ENCODE measurements at regions not wholly inside any gene's neighbourhood (a gene's known extent, or its start where the extent isn't known, plus 50 kb on each side); places are given as distances from the start of the nearest gene placed in this dataset.
A peak's percentile ranks its signal among the peaks of the same experiment; 100 is the strongest.

DNA sequence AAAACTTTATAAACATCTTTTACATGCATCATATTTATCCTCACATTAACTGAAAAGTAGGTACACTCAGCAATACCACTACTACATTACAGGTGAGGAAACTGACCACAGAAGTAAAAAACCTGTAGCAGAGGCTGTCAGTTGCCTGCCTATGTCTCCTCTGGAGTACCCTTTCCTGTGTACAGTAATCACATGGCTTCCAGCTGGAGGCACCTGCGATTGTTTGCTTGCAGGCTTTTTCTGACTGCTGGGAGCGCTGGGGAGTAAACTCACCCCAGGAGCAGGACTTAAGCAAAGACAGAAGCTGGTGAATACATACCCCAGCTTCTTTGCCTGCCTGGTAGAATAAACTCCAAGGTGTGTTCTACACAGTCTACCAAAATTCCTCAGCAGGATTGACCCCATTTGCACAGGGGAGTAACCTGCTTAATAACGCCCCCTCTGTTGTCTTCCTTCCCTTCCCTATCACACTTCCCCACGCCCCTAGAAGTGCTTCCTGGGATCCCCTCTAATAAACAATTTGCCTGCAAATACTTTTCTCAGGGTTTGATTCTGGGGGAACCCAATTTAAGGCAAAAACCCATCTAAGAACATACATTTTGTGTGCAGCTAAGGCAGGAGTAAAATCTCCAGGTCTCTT is 138.9 kb downstream of the PTH2R start:
- DNase-seq, result no peak

DNA sequence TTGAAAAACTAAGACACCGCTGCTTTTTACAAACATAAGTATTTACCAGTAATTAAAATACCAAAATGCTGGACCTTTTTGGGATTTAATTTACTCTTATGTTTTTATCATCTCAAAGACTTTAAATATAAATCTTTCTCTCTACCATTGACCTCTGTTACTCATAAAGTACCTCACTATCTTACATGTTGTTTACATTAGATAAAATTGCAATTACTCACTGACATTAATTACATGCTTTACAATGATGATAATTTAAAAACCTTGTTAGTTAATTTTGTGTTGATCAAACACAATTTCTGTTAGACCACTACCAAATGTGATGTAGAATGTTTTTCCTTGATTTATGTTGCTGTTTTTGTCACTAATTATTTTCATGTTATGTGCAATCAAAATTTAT is 139.5 kb downstream of the PTH2R start:
- no peak for DNase-seq

DNA sequence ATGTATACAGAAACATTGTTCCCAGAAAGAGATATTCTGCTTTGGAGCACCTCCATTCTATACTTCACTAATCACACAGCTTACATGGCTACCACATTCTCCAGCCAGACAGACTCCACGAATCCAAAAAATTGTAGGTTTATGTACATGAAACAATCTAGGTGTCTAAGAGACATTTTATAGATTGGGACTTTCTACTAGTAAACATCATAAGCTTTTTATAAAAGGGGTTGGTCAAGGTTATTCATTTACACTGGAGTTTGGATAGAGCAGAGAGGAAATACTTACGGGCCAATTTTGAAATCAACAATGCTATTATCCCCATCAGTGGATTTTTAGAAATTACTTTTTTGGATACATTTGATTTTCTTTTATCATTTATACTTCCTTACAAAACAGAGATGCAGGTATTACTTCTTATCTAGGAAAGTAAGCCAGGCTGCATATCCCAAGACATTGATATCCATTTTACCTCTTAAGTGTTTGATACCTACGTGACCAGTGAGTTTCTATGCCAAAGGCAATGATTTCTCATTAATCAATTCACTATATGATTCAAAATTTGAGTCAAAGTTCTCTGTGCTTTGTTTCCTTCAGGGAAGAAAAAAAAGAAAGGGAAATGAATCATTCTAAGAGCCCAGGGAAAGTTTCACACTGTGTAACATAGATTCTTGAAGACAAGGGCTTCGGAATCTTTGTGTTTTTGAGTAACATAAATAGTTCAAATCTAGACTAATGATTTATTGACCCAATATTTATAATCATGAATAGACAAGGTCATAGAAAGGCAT is 140.5 kb downstream of the PTH2R start:
- DNase-seq, result no peak

DNA sequence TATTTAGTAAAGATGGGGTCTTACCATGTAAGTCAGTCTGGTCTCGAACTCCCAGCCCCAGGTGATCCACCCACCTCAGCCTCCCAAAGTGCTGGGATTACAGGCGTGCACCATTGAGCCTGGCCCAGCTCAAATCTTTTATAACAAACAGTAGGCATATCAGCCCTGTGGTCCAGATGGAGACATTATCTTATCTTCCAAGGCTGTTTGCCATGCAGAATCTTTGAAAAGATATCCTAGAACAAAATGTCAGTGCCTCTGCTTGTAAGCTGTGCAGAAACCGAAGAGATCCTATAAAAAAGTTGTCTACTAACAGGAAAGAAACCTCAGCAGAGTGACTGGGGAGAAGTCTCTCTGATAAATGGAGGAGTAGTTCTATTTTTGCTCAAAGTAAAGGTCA is 142.1 kb downstream of the PTH2R start:
- DNase-seq, result no peak

DNA sequence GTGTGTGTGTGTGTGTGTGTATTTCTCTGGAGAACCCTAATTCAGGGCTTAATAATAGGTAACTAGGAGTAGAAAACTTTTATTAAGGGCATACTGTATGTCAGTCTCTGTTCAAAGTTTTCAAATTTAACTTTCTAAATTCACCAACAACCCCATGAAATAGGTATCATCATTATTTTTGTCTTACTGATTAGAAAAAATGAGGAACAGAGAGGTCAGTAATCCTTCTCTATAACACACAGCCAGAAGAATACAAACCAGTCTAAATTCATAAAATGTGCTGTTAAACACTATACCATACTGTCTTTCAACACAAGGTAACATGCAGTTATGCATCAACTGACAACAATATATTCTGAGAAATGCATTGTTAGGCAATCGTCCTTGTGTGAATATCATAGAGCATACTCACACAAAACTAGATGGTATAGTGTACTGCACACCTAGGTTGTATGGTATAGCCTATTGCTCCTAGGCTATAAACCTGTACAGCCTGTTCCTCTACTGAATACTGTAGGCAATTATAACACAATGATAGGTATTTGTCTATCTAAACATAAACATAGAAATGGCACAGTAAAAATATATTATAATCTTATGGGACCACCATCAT is 143.1 kb downstream of the PTH2R start:
- DNase-seq, result no peak

DNA sequence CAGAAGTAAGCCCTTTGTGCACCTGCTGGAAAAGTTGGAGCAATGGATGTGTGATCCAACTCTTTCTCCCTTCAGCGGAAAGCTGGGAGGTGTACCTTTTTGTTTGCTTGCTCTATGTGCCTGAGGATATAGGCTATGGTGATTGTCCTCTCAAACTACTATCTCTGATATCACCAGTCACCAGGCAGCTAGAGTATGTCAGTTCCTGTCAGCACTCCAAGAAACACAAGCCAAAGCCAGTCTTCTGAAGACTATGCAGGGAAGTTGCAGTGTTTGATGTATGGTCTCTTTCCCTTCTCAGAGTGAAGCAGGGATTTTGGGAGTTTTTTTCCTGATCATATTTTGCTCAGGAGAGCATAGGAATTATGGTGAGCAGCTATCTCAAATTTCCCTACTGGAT is 146.4 kb downstream of the PTH2R start:
- DNase-seq, result no peak

DNA sequence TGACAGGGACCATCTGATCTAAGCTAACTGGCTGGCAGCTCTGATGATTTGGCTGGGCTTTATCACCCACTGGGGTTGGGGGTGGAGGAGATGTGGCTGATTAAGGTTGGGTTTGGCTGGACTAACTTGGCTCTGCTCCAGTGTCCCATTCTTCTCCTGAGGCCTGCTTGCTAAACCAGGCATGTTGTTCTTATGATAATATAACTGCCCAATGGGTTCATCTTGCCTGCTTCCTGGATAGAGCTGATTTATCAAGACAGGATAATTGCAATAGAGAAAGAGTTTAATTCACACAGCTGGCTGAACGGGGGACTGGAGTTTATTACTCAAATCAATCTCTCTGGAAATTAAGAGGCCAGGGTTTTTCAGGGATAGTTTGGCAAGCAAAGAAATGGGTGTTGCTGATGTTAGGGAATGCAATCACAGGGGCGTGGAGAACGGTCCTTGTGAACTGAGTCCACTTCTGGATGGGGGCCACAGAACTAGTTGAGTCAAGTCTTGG is 150.4 kb downstream of the PTH2R start:
- DNase-seq, result no peak

DNA sequence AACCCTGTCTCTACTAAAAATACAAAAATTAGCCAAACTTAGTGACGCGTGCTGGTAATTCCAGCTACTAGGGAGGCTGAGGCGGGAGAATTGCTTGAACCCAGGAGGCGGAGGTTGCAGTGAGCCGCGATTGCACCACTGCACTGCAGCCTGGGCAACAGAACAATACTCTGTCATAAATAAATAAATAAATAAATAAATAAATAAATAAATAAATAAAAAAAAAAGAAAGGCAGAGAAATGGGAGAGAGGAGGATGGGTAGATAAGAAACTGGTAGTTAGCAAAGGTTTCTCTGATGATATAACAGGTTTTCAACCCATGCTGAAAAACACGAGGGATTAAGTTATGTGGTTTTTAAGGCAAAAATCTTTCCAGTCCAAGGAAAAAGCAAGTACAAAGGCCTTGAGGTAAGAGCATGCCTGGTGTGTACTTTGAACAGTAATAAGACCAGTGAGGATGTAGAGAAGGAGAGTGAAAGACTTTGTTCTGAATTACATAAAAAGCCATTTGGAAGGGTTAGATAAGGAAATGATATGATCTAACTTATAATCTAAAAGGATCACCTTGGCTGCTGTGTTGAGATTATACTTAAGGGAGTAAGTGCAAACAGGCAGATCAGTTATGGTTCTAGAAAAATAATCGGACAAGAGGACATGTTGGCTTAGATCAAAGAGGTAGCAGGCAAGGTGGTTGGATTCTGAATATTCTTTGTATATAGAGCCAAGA is 159.3 kb downstream of the PTH2R start:
- no peak for DNase-seq

DNA sequence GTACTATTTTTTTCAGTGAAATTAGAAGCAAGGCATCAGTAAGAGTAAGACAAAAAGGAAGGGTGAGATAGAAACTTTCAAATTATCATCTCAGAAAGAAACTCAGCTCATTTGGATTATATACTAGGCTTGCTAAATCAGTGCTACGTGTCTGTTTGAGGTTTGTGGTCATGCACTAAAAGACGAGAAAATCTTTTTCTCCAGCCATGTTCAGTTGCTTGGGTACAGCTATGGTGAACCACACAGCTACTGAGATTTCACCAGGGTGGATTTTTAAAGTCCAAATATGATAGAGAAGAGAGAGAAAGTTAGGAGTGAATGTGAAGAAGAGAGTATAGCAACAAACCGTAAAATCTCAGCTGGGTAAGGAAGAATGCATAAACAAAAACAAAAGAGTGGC is 161.6 kb downstream of the PTH2R start:
- no peak for DNase-seq

DNA sequence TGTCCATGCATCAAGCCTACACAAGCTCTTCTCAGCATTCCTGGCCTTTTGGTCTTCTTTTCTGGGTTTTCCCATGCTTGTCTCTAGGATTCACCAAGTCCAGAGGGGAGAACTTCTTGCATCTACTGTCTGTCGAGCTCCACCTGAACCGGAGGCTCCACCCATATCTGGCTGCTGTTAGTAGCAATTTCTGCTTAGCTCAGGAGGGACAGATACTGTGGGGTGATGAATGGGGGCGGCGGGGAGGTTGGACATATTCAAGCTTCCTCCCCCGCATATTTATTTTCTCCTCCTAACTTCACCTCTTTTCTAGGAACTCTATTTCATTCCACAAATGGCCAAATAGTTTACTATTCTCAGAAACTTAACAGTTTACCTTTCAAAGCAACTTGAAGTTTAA is 163.5 kb downstream of the PTH2R start:
- no peak for DNase-seq

DNA sequence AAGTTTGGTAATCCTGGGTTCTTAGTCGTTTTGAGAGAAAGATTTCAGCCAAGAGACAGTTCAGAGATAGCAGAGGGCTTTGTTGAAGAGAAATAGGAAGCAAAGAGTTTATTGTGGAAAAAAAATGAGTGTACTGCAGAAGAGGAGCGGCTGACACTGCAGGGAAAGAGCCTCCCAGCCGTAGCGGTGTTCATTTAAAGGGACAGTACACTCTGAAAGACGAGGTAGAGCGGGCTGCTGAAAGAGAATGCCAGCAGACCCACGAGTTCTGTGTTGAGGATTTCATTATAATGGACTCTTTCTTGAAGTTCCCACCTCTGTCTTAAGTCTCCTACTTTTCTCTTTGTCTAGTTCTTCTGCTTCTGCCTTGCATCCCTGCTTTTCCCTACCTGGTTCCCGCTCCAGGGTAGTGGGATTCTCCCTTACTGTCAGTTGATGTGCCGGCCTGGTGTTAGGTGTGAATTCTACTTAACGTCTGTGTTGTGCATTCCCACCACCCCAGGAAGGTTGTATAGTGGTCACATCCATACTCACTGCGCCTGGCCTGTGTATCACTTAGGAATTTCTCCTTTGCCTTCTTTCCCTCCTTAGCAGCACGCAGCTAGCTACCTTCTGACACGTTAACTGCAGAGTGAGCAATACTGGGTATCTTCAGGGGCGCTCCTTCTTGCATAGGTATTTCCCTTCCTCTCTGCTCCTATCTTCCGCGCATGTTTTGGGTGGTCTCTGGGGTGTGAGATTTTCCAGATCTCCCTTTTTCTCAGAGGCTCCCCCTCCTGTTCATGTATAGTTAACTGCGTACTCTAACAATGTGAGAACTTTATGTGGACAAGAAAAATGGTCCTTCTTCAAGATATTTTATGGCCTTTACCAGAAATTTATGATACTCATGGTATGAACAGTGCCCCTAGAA is 164.5 kb downstream of the PTH2R start:
- no peak for DNase-seq

DNA sequence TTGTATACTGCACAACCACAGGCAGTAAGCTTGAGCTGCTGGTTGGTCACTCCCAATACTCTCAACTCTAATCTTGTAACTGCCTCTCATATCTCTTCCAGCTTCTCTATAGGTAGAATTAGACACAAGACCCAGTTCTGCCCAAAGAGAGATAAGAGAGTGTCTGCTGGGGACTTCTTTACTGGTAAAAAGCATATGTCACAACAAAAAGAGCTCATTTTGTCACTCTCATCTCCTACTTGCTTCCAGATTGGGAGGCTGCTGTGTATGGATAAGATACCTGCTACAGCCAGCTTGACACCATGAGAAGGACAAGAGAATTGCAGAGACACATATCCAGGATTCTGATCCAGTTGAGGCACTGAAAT is 165.2 kb downstream of the PTH2R start:
- no peak for DNase-seq

DNA sequence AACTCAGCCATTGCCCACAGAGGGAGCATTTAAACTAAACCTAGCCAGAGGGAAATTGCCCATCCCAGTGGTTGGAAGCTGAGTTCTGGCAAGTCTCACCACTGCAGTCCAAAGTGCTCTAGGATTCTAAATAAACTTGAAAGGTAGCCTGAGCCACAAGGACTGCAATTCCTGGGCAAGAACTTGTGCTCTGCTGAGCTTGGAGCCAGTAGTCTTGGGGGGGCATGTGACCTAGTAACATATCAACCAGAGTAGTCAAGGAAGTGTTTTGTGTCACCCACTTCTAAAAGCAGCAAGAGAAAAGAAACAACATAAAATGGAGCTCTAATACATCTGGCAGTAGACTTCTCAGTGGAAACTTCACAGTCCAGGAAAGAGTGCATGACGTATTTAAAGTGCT is 167.0 kb downstream of the PTH2R start:
- DNase-seq, result no peak

DNA sequence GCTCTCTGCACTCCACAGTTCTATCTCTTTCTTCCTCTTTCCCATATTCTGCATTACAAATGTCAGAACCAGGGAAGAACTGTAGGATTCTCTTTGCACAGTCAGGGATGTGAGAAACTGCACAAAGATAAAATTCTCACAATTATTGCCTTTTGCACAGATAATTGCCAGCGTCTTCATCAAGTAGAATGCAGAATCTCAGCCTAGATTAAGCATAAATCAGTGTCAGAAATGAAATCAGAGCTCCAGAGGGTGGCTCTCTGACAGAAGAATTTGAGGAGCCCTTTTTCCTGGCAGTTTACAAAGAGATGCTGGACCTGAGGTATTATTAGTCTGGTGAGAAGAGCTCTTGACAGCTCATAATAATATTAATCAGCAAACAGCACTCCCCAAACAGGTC is 173.1 kb downstream of the PTH2R start:
- DNase-seq, result no peak

DNA sequence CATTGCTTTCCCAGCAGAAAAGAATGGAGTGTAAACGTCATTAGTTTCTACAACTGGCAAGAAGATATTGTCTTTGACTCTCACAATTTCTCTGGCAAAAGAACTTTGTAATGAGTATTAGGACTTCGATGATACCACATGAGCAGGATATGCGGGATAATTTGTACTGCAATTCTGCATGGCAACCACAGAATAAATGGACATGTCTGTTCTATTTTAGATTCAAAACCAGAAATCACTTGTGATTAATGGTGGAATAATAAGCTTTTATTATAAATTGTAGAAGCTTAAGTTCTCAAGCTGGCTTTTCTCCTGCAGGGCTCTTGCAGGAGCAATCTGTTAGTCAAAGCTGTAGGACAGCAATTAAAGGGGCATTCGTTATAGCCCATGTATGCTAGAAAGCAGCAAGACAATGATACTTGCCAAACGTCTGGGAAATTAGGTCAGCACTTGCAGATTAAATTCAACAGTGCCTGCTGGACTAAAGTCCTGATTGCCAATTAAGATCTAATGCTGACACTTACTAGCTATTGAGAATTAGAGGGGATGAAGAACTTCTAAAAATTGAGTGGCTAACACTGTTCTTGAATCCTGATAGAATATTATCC is 177.9 kb downstream of the PTH2R start:
- peak in 3 of 58 donors; percentile 1 to 9 (median 1) for DNase-seq

DNA sequence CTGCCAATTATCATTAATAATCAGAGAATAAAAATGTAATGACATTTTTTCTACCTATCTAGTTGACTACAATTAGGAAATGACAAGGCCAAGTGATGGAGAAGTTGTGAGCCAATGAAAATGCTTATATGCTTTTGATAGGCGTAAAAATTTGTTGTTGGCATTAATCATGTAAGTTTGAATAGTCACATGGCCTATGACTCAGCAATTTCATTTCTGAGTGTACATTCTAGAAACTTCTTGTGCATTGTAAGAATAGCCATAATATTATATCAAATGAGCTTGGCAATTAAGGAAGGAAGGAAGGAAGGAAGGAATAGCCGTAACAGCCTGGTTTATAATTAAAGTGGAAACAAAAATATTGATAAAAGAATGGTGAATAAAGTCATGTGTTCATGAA is 179.9 kb downstream of the PTH2R start:
- DNase-seq, result no peak

DNA sequence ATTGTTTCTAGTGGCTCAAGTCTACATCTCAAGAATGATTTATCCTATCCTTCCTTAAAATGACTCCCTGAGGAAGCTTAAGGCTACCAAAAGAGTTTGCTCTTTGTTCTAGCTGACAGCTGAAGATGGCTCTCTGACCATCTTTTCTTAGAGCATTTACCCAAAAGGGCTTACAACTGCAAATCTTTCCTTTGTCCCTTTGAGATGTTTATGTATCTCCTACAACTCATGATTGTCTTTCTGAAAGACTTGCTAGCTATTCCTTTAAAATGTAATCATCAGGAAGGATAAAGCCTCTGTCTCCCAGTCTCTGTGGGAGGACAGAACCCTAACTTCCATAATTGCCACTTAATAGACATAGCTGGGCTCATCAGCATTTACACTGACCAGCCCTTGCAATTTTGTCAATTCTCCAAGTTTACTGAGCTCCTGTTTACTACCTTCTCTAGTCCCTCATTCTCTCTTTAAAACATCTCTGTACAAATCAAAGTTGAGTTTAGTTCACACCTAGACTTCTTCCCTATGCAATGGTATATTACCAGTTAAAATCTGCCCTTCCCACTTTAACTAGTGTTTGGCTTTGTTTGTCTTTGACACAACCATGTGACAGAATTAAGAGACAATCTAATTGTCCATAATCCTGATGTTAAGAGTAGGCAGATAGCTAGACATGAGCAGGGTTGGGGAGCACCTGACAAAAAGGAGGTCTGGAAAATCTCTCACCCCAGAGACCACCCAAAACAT is 188.2 kb downstream of the PTH2R start:
- no peak for DNase-seq

DNA sequence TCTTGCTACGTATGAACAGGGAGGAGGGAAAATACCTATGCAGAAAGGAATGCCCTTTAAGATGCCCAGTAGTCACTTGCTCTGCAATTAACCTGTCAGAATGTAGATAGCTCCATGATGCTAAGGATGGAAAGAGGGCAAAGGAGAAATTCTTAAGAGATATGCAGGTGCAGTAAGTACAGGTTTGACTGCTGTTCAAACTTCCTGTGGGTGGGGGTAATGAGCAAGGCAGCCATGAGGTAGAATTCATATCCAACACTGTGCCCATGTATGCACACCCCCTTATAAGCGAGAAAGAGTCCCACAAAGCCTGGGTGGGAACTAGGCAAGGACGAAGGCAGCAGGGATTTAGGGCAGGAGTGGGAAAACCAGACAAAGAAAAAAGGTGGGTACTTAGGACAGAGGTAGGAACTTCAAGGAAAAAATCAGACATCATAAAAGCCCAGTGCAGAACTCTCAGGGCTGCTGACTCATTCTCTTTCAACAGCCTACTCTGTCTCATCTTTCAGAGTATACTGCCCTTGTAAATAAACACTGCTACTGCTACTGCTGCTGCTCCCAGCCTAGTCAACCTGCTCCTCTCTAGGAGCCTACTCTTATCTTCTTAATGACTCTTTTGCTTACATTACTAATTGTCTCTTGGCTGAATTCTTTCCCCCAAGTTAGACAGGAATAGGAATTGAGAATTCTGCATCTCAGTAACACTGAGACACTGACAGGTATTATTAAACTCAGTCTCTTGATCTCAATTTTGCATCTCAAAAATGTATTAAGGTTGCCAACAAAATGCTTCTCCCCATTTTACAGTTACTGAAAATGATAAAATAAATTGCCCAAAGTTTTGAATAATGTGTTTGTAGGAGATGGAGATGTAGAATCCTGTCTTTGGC is 189.0 kb downstream of the PTH2R start:
- no peak for DNase-seq

DNA sequence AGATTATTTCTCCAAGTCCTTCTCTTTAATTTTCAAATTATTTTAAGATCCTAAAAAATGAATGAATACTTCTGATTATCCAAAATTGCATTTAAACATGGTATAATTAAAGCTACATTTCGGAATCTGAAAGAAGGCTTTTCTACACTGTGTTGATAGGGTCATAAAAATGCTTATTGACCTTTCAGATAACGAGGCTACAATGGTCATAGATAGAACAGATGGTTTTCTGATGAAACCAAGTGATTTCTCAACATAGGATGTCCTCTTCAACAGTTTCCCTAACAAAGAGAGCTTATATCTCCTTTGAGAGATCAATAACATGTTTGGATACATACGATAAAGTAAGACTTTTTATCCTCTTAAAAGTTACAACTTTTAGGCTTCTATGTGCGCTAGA is 201.1 kb downstream of the PTH2R start:
- no peak for DNase-seq
